ENCODE measurements at regions not wholly inside any gene's neighbourhood (a gene's known extent, or its start where the extent isn't known, plus 50 kb on each side); places are given as distances from the start of the nearest gene placed in this dataset.

- Histone ChIP-seq H3F3A (ENCODE audit: insufficient read depth, low read depth) (peaks cover 55% of the 10 kb centered on the region), H3K79me2 (ENCODE audit: low read depth) (no peaks in the 10 kb centered on the region), H3K4me1 (replicated peaks; ENCODE audit: insufficient read depth) (peaks cover 90% of the 10 kb centered on the region), H2AFZ (no peak overlapping the region; the same call in 1 of the 2 replicates), H3K9me2 (ENCODE audit: insufficient read depth) (no peaks in the 10 kb centered on the region), H3K36me3 (ENCODE audit: low read depth) (no peaks in the 10 kb centered on the region), H4K20me1 (ENCODE audit: insufficient read depth) (no peaks in the 10 kb centered on the region), H3K27me3 (ENCODE audit: insufficient read depth, low read depth) (no peaks in the 10 kb centered on the region), H3K9me3 (ENCODE audit: insufficient read depth, low read depth) (peaks cover 10% of the 10 kb centered on the region; the same call in 1 of the 2 replicates), H3K4me2 (peak overlapping the region; percentile 73), H3K4me3 (no peak overlapping the region), H3K27ac (peak overlapping the region; percentile 97)
- TSS peak; percentile 46 for BruUV-seq (replicated peaks)
- intact Hi-C loops (cut with micrococcal nuclease; ENCODE audit: unreplicated experiment) = loop anchor here (5.0 kb wide), 2 partner anchors 537 to 1102 kb away; no protein-coding TSS in a partner anchor
- DNase-seq = no peak
- CTCF ChIA-PET = interaction anchor here (0.6 to 1.1 kb wide), 2 partner anchors 33 to 783 kb away, joined by 4 to 5 read pairs; no protein-coding TSS in a partner anchor
- POLR2A ChIA-PET (ENCODE audit: unreplicated experiment) = no interaction called here
- TF ChIP-seq CTCF (conservative IDR thresholded peaks at IDR 0.05) (no peak), EZH2 (IDR thresholded peaks at IDR 0.05; ENCODE audit: low read depth) (no peak)
Measured at GRCh38 chr20:24134930-24135329, 146.4 kb upstream of the GGTLC1 start.

- Histone ChIP-seq H4K20me1 (ENCODE audit: insufficient read depth) (no peaks in the 10 kb centered on the region), H3K79me2 (ENCODE audit: low read depth) (no peaks in the 10 kb centered on the region), H3K27ac (peak overlapping the region; percentile 97), H3K27me3 (ENCODE audit: insufficient read depth, low read depth) (no peaks in the 10 kb centered on the region), H3K9me2 (ENCODE audit: insufficient read depth) (no peaks in the 10 kb centered on the region), H2AFZ (peak overlapping the region; percentile 50; the same call in 1 of the 2 replicates), H3K4me1 (replicated peaks; ENCODE audit: insufficient read depth) (peaks cover 96% of the 10 kb centered on the region), H3K36me3 (ENCODE audit: low read depth) (no peaks in the 10 kb centered on the region), H3K4me2 (peak overlapping the region; percentile 73), H3F3A (ENCODE audit: insufficient read depth, low read depth) (peaks cover 55% of the 10 kb centered on the region), H3K4me3 (peak overlapping the region; percentile 2; the same call in 1 of the 2 replicates), H3K9me3 (ENCODE audit: insufficient read depth, low read depth) (peaks cover 13% of the 10 kb centered on the region; the same call in 1 of the 2 replicates)
- CTCF ChIA-PET = interaction anchor here (1.1 kb wide), 1 partner anchor 32 kb away, joined by 5 read pairs; no protein-coding TSS in a partner anchor
- POLR2A ChIA-PET (ENCODE audit: unreplicated experiment) = interaction anchor here (0.6 kb wide), 1 partner anchor 37 kb away, joined by 4 read pairs; no protein-coding TSS in a partner anchor
- BruUV-seq (replicated peaks) = no TSS peak
- intact Hi-C loops (cut with micrococcal nuclease; ENCODE audit: unreplicated experiment) = loop anchor here (5.0 kb wide), 2 partner anchors 538 to 1103 kb away; no protein-coding TSS in a partner anchor
- TF ChIP-seq EZH2 (IDR thresholded peaks at IDR 0.05; ENCODE audit: low read depth) (no peak), CTCF (conservative IDR thresholded peaks at IDR 0.05) (no peak)
- peak; percentile 77 to 94 for DNase-seq
Measured at GRCh38 chr20:24134284-24134683, 145.7 kb upstream of the GGTLC1 start.

- ChIA-PET POLR2A (ENCODE audit: unreplicated experiment) (interaction anchor here (0.6 kb wide), 1 partner anchor 30 kb away, joined by 4 read pairs; no protein-coding TSS in a partner anchor), CTCF (interaction anchor here (1.2 kb wide), 1 partner anchor 26 kb away, joined by 4 read pairs; no protein-coding TSS in a partner anchor)
- peaks cover 50% of the 10 kb centered on the region for H3F3A ChIP-seq (ENCODE audit: insufficient read depth, low read depth)
- H3K27ac ChIP-seq = peak overlapping the region; percentile 97
- no peak for TF ChIP-seq CTCF (conservative IDR thresholded peaks at IDR 0.05)
- TF ChIP-seq EZH2 (IDR thresholded peaks at IDR 0.05; ENCODE audit: low read depth) = no peak
- H3K9me3 ChIP-seq (ENCODE audit: insufficient read depth, low read depth) = peaks cover 20% of the 10 kb centered on the region
- no peak overlapping the region for H2AFZ ChIP-seq
- no peaks in the 10 kb centered on the region for H4K20me1 ChIP-seq (ENCODE audit: insufficient read depth)
- peak; percentile 53 to 87 for DNase-seq
- peak overlapping the region; percentile 73 for H3K4me2 ChIP-seq
- peak overlapping the region; percentile 25; the same call in 1 of the 2 replicates for H3K4me3 ChIP-seq
- H3K27me3 ChIP-seq (ENCODE audit: insufficient read depth, low read depth) = no peaks in the 10 kb centered on the region
- intact Hi-C loops (cut with micrococcal nuclease; ENCODE audit: unreplicated experiment) = loop anchor here (5.0 kb wide), 2 partner anchors 540 to 1105 kb away; no protein-coding TSS in a partner anchor
- H3K79me2 ChIP-seq (ENCODE audit: low read depth) = no peaks in the 10 kb centered on the region
- no peaks in the 10 kb centered on the region for H3K36me3 ChIP-seq (ENCODE audit: low read depth)
- no TSS peak for BruUV-seq (replicated peaks)
- no peaks in the 10 kb centered on the region for H3K9me2 ChIP-seq (ENCODE audit: insufficient read depth)
- peaks cover 79% of the 10 kb centered on the region for H3K4me1 ChIP-seq (replicated peaks; ENCODE audit: insufficient read depth)
Measured at GRCh38 chr20:24132246-24132645, 143.7 kb upstream of the GGTLC1 start.
